ENCODE measurements at regions not wholly inside any gene's neighbourhood (a gene's known extent, or its start where the extent isn't known, plus 50 kb on each side); places are given as distances from the start of the nearest gene placed in this dataset.
"Not testable (repeated sequence)": the region's sequence is repeated elsewhere in the genome, so short reads cannot be mapped to it uniquely, and the experiment has no call there.

DNA sequence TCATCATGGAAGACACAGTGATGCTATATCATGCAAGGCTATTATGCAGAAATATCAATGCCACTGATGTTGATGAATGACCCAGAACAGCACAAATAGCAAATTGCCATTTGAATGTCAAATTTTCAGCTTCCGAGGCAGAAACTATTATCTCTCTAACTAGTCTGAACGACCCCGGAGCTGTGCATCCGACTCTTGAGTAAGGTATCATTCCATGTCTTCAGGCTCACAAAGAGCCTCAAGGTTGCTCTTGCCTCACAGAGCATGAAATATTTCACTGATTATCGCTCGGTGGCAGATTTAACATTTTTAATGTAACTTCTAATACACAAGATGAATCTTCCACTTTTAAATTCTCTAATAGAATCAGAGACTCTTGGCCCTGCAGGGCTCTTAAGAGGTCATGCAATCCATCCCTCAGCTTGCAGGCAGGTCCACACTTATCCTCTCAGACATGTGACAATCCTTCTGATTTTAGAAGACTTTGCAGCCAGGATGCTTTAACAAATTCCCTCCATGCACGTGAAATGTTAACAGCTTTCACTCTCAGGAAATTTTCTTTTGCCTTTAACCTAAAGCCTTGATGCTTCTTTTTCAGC lies 221.0 kb downstream of the FRK start (continued):
- TF ChIP-seq ZFP36 (IDR thresholded peaks at IDR 0.05; ENCODE audit: borderline replicate concordance, partially characterized antibody) (no peak), POLR2AphosphoS2 (conservative IDR thresholded peaks at IDR 0.05; ENCODE audit: low read length) (no peak), TP53 (CRISPR knock-in tag; IDR thresholded peaks at IDR 0.05) (no peak)
- TF ChIP-seq, protein P1, sequence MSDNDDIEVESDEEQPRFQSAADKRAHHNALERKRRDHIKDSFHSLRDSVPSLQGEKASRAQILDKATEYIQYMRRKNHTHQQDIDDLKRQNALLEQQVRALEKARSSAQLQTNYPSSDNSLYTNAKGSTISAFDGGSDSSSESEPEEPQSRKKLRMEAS (IDR thresholded peaks at IDR 0.05): no peak

- TF ChIP-seq CTCF (IDR thresholded peaks at IDR 0.05): peak; percentile 26; the same call in 1 of the 3 replicates
- TF ChIP-seq KDM1A (IDR thresholded peaks at IDR 0.05; ENCODE audit: low read depth): no peak
- POLR2A ChIA-PET: no interaction called here
- FAIRE-seq (no peak), ATAC-seq (peak; percentile 74 to 85; a peak in 5 of 6 replicates), DNase-seq (ENCODE audit: low read depth in 1 of 2, low spot score in 1 of 2) (peak; percentile 23 to 48)
- Histone ChIP-seq H3K9me3 (no peaks in the 10 kb centered on the region), H3K27ac (no peak overlapping the region), H3K4me1 (no peaks in the 10 kb centered on the region), H3K4me2 (no peak overlapping the region), H3K4me3 (no peak overlapping the region)
- CTCF ChIA-PET: interaction anchor here (0.8 to 2.4 kb wide), 6 partner anchors 9 to 58 kb away, joined by 3 to 15 read pairs (median 4); no protein-coding TSS in a partner anchor
- 31% methylated on average over 3 of the region's 3 CpGs for WGBS (ENCODE audit: missing lambda C conversion rate)
Measured at GRCh38 chr6:115838763-115839401, 221.8 kb downstream of the FRK start.

GRCh38 chr6:115838216-115838615 lies 222.5 kb downstream of the FRK start:
- Histone ChIP-seq H3K4me3 (no peak overlapping the region), H3K27ac (no peak overlapping the region), H3K4me2 (no peak overlapping the region), H3K9me3 (no peaks in the 10 kb centered on the region), H3K4me1 (no peaks in the 10 kb centered on the region)
- ChIA-PET POLR2A (no interaction called here), CTCF (interaction anchor here (0.8 to 2.4 kb wide), 5 partner anchors 8 to 59 kb away, joined by 3 to 15 read pairs (median 4); no protein-coding TSS in a partner anchor)
- ATAC-seq: no peak
- 49% methylated on average over 4 of the region's 4 CpGs for WGBS (ENCODE audit: missing lambda C conversion rate)
- no peak for DNase-seq (ENCODE audit: low read depth in 1 of 2, low spot score in 1 of 2)
- no peak for FAIRE-seq
- TF ChIP-seq NR3C1 (IDR thresholded peaks at IDR 0.05): no peak
- no peak for TF ChIP-seq POLR2A (IDR thresholded peaks at IDR 0.05; ENCODE audit: low read length)
- TF ChIP-seq E2F6 (IDR thresholded peaks at IDR 0.05; ENCODE audit: borderline replicate concordance, low read depth): no peak
- TF ChIP-seq BHLHE40 (IDR thresholded peaks at IDR 0.05; ENCODE audit: low read depth, low read length): no peak
- no peak for TF ChIP-seq HDAC2 (IDR thresholded peaks at IDR 0.05)

GRCh38 chr6:115836374-115836773 lies 224.3 kb downstream of the FRK start:
- ATAC-seq; H3K4me3 ChIP-seq; H3K4me2 ChIP-seq; H3K9me3 ChIP-seq; DNase-seq (ENCODE audit: low read depth in 1 of 2, low spot score in 1 of 2); H3K4me1 ChIP-seq; H3K27ac ChIP-seq; POLR2A ChIA-PET; CTCF ChIA-PET; FAIRE-seq: not testable (repeated sequence)
- WGBS (ENCODE audit: missing lambda C conversion rate): 62% methylated on average over 7 of the region's 13 CpGs

- H3K4me1 ChIP-seq: no peaks in the 10 kb centered on the region
- H3K4me3 ChIP-seq: no peak overlapping the region
- DNase-seq (ENCODE audit: low read depth in 1 of 2, low spot score in 1 of 2) (no peak), ATAC-seq (no peak), FAIRE-seq (no peak)
- WGBS (ENCODE audit: missing lambda C conversion rate): 29% methylated on average over 2 of the region's 2 CpGs
- no peak overlapping the region for H3K27ac ChIP-seq
- ChIA-PET POLR2A (no interaction called here), CTCF (no interaction called here)
- H3K4me2 ChIP-seq: no peak overlapping the region
- H3K9me3 ChIP-seq: no peaks in the 10 kb centered on the region
- TF ChIP-seq NFE2L2 (conservative IDR thresholded peaks at IDR 0.05; ENCODE audit: low read length) (no peak), CHD4 (IDR thresholded peaks at IDR 0.05; ENCODE audit: borderline replicate concordance) (no peak), ZFP36 (IDR thresholded peaks at IDR 0.05; ENCODE audit: borderline replicate concordance, partially characterized antibody) (no peak), KDM1A (IDR thresholded peaks at IDR 0.05; ENCODE audit: low read depth) (no peak), FOSB (CRISPR knock-in tag; IDR thresholded peaks at IDR 0.05) (no peak), JUNB (IDR thresholded peaks at IDR 0.05) (no peak), CEBPB (IDR thresholded peaks at IDR 0.05) (no peak), RARB (CRISPR knock-in tag; IDR thresholded peaks at IDR 0.05) (no peak), EHF (CRISPR knock-in tag; IDR thresholded peaks at IDR 0.05) (no peak), KDM5A (IDR thresholded peaks at IDR 0.05) (no peak)
Measured at GRCh38 chr6:115835314-115835713, 225.4 kb downstream of the FRK start.

DNA sequence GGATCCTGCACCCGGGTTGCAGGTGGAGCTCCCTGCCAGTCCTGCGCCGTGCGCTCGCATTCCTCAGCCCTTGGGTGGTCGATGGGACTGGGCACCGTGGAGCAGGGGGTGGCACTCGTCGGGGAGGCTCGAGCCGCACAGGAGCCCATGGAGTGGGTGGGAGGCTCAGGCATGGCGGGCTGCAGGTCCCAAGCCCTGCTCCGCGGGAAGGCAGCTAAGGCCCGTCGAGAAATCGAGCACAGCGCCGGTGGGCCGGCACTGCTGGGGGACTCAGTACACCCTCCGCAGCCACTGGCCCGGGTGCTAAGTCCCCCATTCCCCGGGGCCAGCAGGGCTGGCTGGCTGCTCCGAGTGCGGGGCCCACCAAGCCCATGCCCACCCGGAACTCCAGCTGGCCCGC lies 226.1 kb downstream of the FRK start:
- H3K4me3 ChIP-seq; FAIRE-seq; H3K4me1 ChIP-seq; DNase-seq (ENCODE audit: low read depth in 1 of 2, low spot score in 1 of 2); H3K4me2 ChIP-seq; H3K9me3 ChIP-seq; CTCF ChIA-PET; ATAC-seq; POLR2A ChIA-PET; H3K27ac ChIP-seq: not testable (repeated sequence)
- 58% methylated on average over 12 of the region's 27 CpGs for WGBS (ENCODE audit: missing lambda C conversion rate)
